HG03045 (cell line): ENCODE measurements at regions not wholly inside any gene's neighbourhood (a gene's known extent, or its start where the extent isn't known, plus 50 kb on each side); places are given as distances from the start of the nearest gene placed in this dataset.

Experiments
- ATAC-seq: cut with Tn5 transposase; IDR thresholded peaks from one replicate; pipeline ENCODE4 v1.9.1; 2021; ENCODE audit warnings: mild to moderate bottlenecking, moderate library complexity; ENCODE audit not compliant: unreplicated experiment

DNA sequence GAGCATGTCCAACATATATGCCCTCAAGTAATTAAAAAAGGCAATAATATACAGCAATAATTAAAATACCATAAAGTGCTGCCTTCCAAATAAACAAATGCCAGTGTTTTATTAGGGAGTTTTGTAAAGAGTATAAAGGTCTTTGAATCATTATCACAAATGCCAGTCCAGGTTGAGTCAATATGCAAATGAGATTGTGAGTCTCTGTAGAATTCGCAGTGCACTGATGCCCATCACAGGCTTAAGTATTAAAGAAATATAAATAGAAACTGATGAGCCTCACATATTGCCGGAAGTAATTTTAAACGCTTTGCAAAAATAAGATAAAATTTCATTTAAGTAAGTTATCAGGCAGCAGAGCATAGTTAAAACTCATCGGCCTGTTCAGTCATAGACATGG lies 205.0 kb upstream of the TECRL start:
- no peak for ATAC-seq

DNA sequence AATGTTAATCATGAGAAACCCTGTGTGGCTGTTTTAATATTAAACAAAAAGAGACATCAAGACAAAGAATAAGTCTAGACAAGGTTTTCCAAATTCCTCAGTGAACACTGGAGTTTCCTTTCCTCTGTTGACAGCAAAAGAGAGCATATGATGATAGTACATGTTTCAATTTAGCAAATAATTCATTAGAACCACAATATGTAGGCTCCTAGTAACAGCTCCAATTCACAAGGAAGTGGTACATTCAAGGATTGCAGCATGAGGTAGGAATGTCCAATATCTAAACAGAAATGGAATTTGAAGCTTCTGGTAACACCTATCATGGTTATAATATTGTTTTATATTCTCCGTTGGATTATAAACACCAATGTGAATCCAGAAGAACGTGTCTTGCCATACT lies 203.8 kb upstream of the TECRL start:
- no peak for ATAC-seq

DNA sequence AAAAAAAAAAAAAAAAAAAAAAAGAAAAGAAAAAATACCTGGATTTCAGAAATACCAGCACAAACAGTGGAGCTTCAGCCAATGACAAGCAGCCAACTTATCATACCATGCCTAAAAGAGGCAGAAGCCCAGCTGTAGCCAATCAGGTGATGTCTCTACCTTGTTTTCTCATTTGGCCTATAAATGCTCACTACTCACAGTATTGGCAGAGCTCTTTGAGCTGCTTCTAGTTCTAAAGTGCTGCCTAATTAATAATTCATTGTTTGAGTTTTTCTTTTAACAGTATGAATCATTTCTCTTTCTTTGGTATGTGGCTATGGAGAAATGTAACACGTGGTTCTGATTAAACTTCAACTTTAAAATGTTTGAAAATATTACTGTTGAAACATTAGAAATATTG lies 188.8 kb upstream of the TECRL start:
- ATAC-seq: no peak

DNA sequence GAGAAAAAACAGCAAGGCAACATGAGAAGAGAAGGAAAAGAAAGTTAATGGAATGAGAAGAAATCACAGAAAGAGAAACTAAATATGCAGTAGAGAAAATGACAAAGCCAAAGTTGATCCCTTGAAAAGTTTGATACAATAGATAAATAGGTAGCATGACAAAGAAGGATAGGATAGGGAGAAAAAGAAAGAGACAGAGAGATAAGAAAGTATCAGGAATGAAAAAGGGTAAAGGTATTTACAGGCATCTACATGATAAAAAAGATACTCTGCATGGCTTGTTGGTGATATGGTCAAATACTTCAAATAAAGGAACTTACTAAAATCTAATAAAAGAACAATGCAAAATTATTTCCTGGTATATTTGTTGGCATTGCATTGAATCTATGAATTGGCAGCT lies 185.5 kb upstream of the TECRL start:
- ATAC-seq: no peak

DNA sequence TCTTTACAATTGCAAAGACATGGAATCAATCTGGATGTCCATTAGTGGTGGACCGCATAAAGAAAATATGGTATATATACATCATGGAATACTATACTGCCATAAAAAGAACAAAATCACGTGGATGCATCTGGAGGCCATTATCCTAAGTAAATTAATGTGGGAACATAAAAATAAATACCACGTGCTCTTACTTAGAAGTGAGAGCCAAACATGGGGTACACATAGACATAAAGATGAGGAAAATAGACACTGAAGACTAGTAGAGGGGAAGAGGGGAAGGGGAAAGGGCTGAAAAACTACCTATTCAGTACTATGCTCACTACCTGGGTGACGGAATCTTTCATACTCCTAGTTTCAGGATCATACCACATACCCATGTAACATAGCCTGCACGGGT lies 179.3 kb upstream of the TECRL start:
- no peak for ATAC-seq

- ATAC-seq: no peak
Measured at GRCh38 chr4:64584981-64585557, 175.8 kb upstream of the TECRL start.

GRCh38 chr4:64584125-64584524 lies 174.9 kb upstream of the TECRL start:
- ATAC-seq: no peak

GRCh38 chr4:64582492-64582891 lies 173.2 kb upstream of the TECRL start:
- ATAC-seq: no peak

GRCh38 chr4:64581422-64581821 lies 172.2 kb upstream of the TECRL start:
- ATAC-seq: no peak

DNA sequence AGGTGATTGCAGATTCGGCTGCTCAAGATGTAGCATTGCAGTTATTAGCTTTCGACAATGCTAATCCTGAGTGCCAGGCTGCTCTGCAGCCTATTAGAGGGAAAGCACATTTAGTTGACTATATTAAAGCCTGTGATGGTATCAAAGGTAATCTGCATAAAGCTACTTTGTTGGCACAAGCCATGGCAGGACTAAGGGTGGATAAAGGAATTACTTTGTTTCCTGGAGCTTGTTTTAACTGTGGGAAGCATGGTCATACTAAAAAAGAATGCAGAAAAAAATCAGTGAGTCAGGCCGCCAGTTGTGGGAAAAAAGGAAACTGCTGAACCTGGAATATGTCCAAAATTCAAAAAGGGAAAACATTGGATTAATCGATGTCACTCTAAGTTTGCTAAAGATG lies 154.9 kb upstream of the TECRL start:
- no peak for ATAC-seq

GRCh38 chr4:64559571-64559970 lies 150.3 kb upstream of the TECRL start:
- no peak for ATAC-seq

GRCh38 chr4:64551125-64551524 lies 141.9 kb upstream of the TECRL start:
- ATAC-seq: no peak

- no peak for ATAC-seq
Measured at GRCh38 chr4:64545593-64545992, 136.3 kb upstream of the TECRL start.

DNA sequence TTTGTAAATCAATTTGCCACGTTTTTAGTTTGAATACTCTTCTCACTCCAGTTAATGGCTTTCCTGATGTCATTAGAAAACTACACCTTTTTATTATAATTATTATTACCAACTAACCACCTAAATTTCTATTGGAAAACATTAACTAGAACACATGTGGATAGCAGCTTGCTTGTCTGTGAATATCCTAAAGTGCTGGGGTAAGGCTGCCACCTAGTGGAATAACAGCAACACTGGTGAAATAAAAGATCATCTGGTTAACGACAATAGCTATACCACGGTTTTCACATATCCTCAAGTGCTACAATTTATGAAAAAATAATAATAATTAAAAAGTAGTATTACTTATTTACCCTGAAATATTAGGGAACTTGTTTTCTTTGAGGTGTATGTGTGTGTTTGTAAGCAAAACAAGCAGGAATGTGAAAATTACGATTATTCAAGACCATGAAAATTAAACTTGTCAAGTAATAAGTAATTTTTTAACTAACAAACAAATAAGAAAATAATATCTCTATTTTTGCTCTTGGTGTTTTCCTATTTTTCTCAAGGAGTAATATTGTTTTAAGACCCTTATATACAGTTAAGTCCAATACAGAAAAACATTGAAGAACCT lies 130.1 kb upstream of the TECRL start:
- ATAC-seq: peak; percentile 89

DNA sequence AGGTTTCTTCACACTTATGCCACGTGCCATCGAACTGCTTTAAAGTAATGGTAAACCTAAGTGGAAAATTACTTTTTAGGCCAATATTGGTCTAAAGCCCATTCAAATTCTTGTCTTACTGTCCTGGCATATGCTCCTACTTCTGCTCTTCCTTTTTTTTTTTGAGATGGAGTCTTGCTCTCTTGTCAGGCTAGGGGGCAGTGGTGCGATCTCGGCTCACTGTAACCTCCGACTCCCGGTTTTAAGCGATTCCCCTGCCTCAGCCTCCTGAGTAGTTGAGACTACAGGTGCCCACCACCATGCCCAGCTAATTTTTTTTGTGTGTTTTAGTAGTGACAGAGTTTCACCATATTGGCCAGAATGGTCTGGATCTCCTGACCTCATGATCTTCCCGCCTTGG lies 129.0 kb upstream of the TECRL start:
- ATAC-seq: no peak

GRCh38 chr4:64533637-64534036 lies 124.4 kb upstream of the TECRL start:
- ATAC-seq: no peak

DNA sequence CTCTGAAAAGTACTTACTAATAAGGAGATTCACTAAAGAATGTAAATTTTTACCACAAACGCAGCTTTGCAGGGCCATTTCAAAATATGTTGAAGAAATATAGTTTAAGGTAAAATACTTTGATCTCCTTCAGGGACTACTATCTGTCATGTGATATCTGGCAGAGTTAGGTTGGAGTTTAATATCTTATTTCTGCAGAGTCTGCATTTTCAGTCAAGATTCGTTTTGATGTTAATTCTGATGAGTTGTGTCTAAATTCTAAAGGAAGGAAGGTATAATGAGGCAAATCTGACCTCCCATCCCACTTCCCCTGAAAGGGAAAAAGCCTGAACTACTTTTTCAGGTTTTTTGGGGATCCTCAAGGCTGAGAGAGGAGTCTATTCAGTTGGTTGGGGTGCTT lies 123.9 kb upstream of the TECRL start:
- no peak for ATAC-seq

DNA sequence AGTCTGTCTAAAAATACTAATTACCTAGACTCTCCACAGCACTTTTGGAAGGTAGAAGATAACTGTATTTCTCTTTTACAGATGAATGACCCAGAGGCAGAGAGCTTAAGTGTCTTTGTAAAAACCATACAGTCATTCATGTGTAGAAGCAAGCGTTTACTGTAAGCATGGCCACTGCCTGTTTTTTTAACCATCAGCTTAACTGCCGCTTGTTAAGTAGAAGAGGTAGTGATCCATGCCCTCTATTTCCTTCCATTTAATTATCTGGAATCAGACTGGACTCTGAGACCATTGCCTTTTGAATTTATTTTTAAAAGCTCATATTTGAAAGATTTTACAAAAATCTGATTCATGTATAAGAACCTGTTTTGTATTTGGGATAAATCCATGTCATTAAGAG lies 111.2 kb upstream of the TECRL start:
- ATAC-seq: no peak

- no peak for ATAC-seq
Measured at GRCh38 chr4:64518600-64518999, 109.3 kb upstream of the TECRL start.

- no peak for ATAC-seq
Measured at GRCh38 chr4:64516176-64516575, 106.9 kb upstream of the TECRL start.

GRCh38 chr4:64508089-64508488 lies 98.8 kb upstream of the TECRL start:
- ATAC-seq: no peak

DNA sequence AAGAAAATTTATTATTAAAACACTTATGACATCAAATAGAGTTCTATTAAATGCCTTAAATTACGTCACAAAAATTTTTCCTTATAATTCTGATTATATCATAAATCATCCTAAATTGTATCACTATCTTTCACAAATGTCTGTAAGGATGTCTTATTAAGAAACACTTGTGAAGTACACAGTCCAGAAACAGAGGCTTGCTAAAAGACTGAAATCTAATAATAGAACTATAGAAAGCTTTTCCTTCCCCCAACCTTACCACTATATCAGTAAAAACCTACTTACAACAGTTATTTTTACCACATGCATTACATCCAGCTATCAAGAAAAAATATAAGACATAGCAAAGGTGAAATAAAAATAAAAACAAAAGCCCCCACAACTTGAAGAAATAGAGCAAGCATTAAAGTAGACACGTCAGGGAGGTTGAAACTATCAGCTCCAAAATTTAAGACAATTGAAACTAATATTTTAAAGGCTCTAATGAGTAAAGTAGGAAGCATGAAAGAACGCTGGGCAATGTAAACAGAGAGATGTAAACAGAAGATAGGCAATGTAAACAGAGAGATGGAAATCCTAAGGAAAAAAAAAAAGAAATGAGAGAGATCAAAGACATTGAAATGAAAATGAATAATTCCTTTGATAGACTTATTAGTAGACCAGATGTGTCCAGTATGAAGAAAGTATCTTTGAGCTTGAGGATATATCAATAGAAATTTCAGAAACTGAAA lies 94.9 kb upstream of the TECRL start:
- ATAC-seq: no peak

GRCh38 chr4:64503416-64503815 lies 94.2 kb upstream of the TECRL start:
- no peak for ATAC-seq
